CD4-positive, alpha-beta memory T cell (primary cell): ENCODE measurements at regions not wholly inside any gene's neighbourhood (a gene's known extent, or its start where the extent isn't known, plus 50 kb on each side); places are given as distances from the start of the nearest gene placed in this dataset.

Source experiments
- CTCF ChIA-PET: fragments of 350-600 bp; sonication (Branson Sonifier 250); formaldehyde crosslinking; loops from one replicate; lab custom pipeline; 2021; ENCODE audit warnings: inconsistent platforms; ENCODE audit not compliant: partially characterized antibody; lab: Charles Lee
- POLR2A ChIA-PET: fragments of 350-600 bp; sonication (Branson Sonifier 250); formaldehyde crosslinking; loops from one replicate; lab custom pipeline; 2021; ENCODE audit not compliant: partially characterized antibody; lab: Charles Lee
- DNase-seq, 5 donors: peaks; one replicate each; pipeline versions ENCODE4 v3.0.0 to v3.0.0-alpha.2; 2020 to 2022; ENCODE audit warnings: mixed read lengths in 1 of 5
- H3K27ac ChIP-seq: one replicate; pipeline ENCODE4 v1.7.0; 2013; ENCODE audit warnings: low read depth, low read length
- H3K27me3 ChIP-seq: 2 replicates; pipeline ENCODE4 v1.7.0; 2013; ENCODE audit warnings: mild to moderate bottlenecking, low read length, moderate library complexity; ENCODE audit not compliant: insufficient read depth
- H3K36me3 ChIP-seq: 2 replicates; pipeline ENCODE4 v1.7.0; 2013; ENCODE audit warnings: mild to moderate bottlenecking, low read length, moderate library complexity; ENCODE audit not compliant: insufficient read depth
- H3K4me1 ChIP-seq: 2 replicates; pipeline ENCODE4 v1.7.0; 2013; ENCODE audit warnings: mild to moderate bottlenecking, low read length, moderate library complexity; ENCODE audit not compliant: insufficient read depth
- H3K4me3 ChIP-seq, 2 donors: one replicate each; pipeline ENCODE4 v1.7.0; 2013; ENCODE audit warnings: low read length in 2 of 2, mild to moderate bottlenecking in 1 of 2
- H3K9me3 ChIP-seq, 2 donors: one replicate each; pipeline ENCODE4 v1.7.0; 2013; ENCODE audit warnings: low read length in 2 of 2, control low read depth in 1 of 2; ENCODE audit not compliant: control insufficient read depth in 1 of 2
- H3K27ac Mint-ChIP-seq, 7 donors: one replicate each; pipeline ENCODE4 v1.8.0; 2020 to 2021; ENCODE audit warnings: mixed read lengths in 7 of 7, mild to moderate bottlenecking in 6 of 7, inconsistent platforms in 3 of 7, moderate library complexity in 3 of 7
- H3K27me3 Mint-ChIP-seq, 2 donors: one replicate each; pipeline ENCODE4 v1.8.0; 2020 to 2021; ENCODE audit warnings: mixed read lengths in 2 of 2
- H3K36me3 Mint-ChIP-seq, 2 donors: one replicate each; pipeline ENCODE4 v1.8.0; 2020 to 2021; ENCODE audit warnings: mixed read lengths in 2 of 2, inconsistent platforms in 1 of 2, mild to moderate bottlenecking in 1 of 2
- H3K4me1 Mint-ChIP-seq, 4 donors: one replicate each; pipeline ENCODE4 v1.8.0; 2020 to 2021; ENCODE audit warnings: mixed read lengths in 4 of 4, mild to moderate bottlenecking in 1 of 4
- H3K4me3 Mint-ChIP-seq, 8 donors: one replicate each; pipeline ENCODE4 v1.8.0; 2020 to 2021; ENCODE audit warnings: mixed read lengths in 8 of 8, mild to moderate bottlenecking in 7 of 8, moderate library complexity in 6 of 8, inconsistent platforms in 3 of 8
- H3K9me3 Mint-ChIP-seq, 8 donors: one replicate each; pipeline ENCODE4 v1.8.0; 2020 to 2021; ENCODE audit warnings: mixed read lengths in 8 of 8, mild to moderate bottlenecking in 5 of 8, inconsistent platforms in 3 of 8, moderate library complexity in 1 of 8
- intact Hi-C: fragments of 100-400 bp; cut with micrococcal nuclease; formaldehyde crosslinking; loops from one replicate; pipeline ENCODE4 v1.15.1; 2023

GRCh38 chr18:26621161-26622026 lies 73.0 kb upstream of the KCTD1 start:
- H3K9me3 ChIP-seq, result no peaks in the 10 kb centered on the region
- H3K36me3 Mint-ChIP-seq, result no peaks in the 10 kb centered on the region
- CTCF ChIA-PET, result no interaction called here
- H3K4me1 ChIP-seq, result no peaks in the 10 kb centered on the region
- peaks cover 0 to 1% (median 0%) of the 10 kb centered on the region in 4 donors for H3K4me1 Mint-ChIP-seq
- no peak overlapping the region for H3K27ac ChIP-seq
- H3K4me3 ChIP-seq, result no peak overlapping the region
- POLR2A ChIA-PET, result no interaction called here
- H3K27me3 Mint-ChIP-seq, result peaks cover 3 to 7% of the 10 kb centered on the region in 2 donors
- H3K27me3 ChIP-seq, result no peaks in the 10 kb centered on the region
- H3K36me3 ChIP-seq, result no peaks in the 10 kb centered on the region
- H3K9me3 Mint-ChIP-seq, result peaks cover 0 to 37% (median 22%) of the 10 kb centered on the region in 8 donors
- intact Hi-C loops, result no loop called here
- H3K27ac Mint-ChIP-seq, result no peak overlapping the region
- DNase-seq, result no peak
- no peak overlapping the region for H3K4me3 Mint-ChIP-seq

GRCh38 chr18:26619350-26619749 lies 71.0 kb upstream of the KCTD1 start:
- Histone ChIP-seq H3K36me3 (no peaks in the 10 kb centered on the region), H3K27me3 (no peaks in the 10 kb centered on the region), H3K4me3 (no peak overlapping the region), H3K27ac (no peak overlapping the region), H3K9me3 (no peaks in the 10 kb centered on the region), H3K4me1 (no peaks in the 10 kb centered on the region)
- no peaks in the 10 kb centered on the region for H3K36me3 Mint-ChIP-seq
- H3K27ac Mint-ChIP-seq, result no peak overlapping the region
- POLR2A ChIA-PET, result no interaction called here
- peaks cover 0 to 1% (median 0%) of the 10 kb centered on the region in 4 donors for H3K4me1 Mint-ChIP-seq
- CTCF ChIA-PET, result no interaction called here
- DNase-seq, result no peak
- intact Hi-C loops, result no loop called here
- no peak overlapping the region for H3K4me3 Mint-ChIP-seq
- peaks cover 0 to 23% (median 9%) of the 10 kb centered on the region in 8 donors for H3K9me3 Mint-ChIP-seq
- peaks cover 2 to 6% of the 10 kb centered on the region in 2 donors for H3K27me3 Mint-ChIP-seq

- H3K4me1 Mint-ChIP-seq, result peaks cover 0 to 3% (median under 1%) of the 10 kb centered on the region in 4 donors
- ChIA-PET POLR2A (no interaction called here), CTCF (no interaction called here)
- Histone ChIP-seq H3K27ac (no peak overlapping the region), H3K27me3 (no peaks in the 10 kb centered on the region), H3K4me3 (no peak overlapping the region), H3K4me1 (no peaks in the 10 kb centered on the region), H3K9me3 (no peaks in the 10 kb centered on the region), H3K36me3 (no peaks in the 10 kb centered on the region)
- H3K4me3 Mint-ChIP-seq, result no peak overlapping the region
- H3K27me3 Mint-ChIP-seq, result peaks cover 2 to 5% of the 10 kb centered on the region in 2 donors
- peaks cover 0 to 16% (median 1%) of the 10 kb centered on the region in 8 donors for H3K9me3 Mint-ChIP-seq
- intact Hi-C loops, result no loop called here
- H3K36me3 Mint-ChIP-seq, result no peaks in the 10 kb centered on the region
- DNase-seq, result no peak
- H3K27ac Mint-ChIP-seq, result no peak overlapping the region
These were observed 69.8 kb upstream of the KCTD1 start for GRCh38 chr18:26618135-26618534.

GRCh38 chr18:26617151-26617554 lies 68.8 kb upstream of the KCTD1 start:
- Histone ChIP-seq H3K27me3 (no peaks in the 10 kb centered on the region), H3K27ac (no peak overlapping the region), H3K36me3 (no peaks in the 10 kb centered on the region), H3K4me1 (no peaks in the 10 kb centered on the region), H3K4me3 (no peak overlapping the region), H3K9me3 (no peaks in the 10 kb centered on the region)
- no peak overlapping the region for H3K4me3 Mint-ChIP-seq
- no peaks in the 10 kb centered on the region for H3K36me3 Mint-ChIP-seq
- H3K9me3 Mint-ChIP-seq, result peaks cover 0 to 8% (median under 1%) of the 10 kb centered on the region in 8 donors
- POLR2A ChIA-PET, result no interaction called here
- H3K4me1 Mint-ChIP-seq, result peaks cover 0 to 3% (median 0%) of the 10 kb centered on the region in 4 donors
- intact Hi-C loops, result no loop called here
- H3K27ac Mint-ChIP-seq, result no peak overlapping the region
- DNase-seq, result no peak
- H3K27me3 Mint-ChIP-seq, result peaks cover 0 to 3% of the 10 kb centered on the region in 2 donors
- CTCF ChIA-PET, result no interaction called here

GRCh38 chr18:26614374-26614773 lies 66.0 kb upstream of the KCTD1 start:
- no peak overlapping the region for H3K4me3 ChIP-seq
- Mint-ChIP-seq H3K36me3 (no peaks in the 10 kb centered on the region), H3K4me3 (no peak overlapping the region), H3K27me3 (peaks cover 3 to 4% of the 10 kb centered on the region in 2 donors), H3K9me3 (peaks cover 0 to 3% (median 0%) of the 10 kb centered on the region in 8 donors), H3K4me1 (peaks cover 0 to 3% (median 0%) of the 10 kb centered on the region in 4 donors), H3K27ac (no peak overlapping the region)
- H3K27ac ChIP-seq, result no peak overlapping the region
- ChIA-PET POLR2A (no interaction called here), CTCF (no interaction called here)
- H3K9me3 ChIP-seq, result no peaks in the 10 kb centered on the region
- DNase-seq, result no peak
- intact Hi-C loops, result no loop called here
- H3K27me3 ChIP-seq, result no peaks in the 10 kb centered on the region
- no peaks in the 10 kb centered on the region for H3K36me3 ChIP-seq
- no peaks in the 10 kb centered on the region for H3K4me1 ChIP-seq
